NB4 (cell line): ENCODE measurements at regions not wholly inside any gene's neighbourhood (a gene's known extent, or its start where the extent isn't known, plus 50 kb on each side); places are given as distances from the start of the nearest gene placed in this dataset.

ENCODE experiments used
- DNase-seq: peaks from one replicate; pipeline ENCODE4 v3.0.0; 2010; ENCODE audit warnings: low read depth
- H3K4me3 ChIP-seq: one replicate; pipeline ENCODE4 v1.5.1; 2011; ENCODE audit warnings: mild to moderate bottlenecking, low read depth, low read length, moderate library complexity
- MYC ChIP-seq: IDR thresholded peaks from 2 replicates; pipeline ENCODE4 v1.6.1; 2011; ENCODE audit warnings: low read depth, low read length
- POLR2A ChIP-seq: IDR thresholded peaks from 2 replicates; pipeline ENCODE4 v1.6.1; 2011; ENCODE audit warnings: mild to moderate bottlenecking; ENCODE audit not compliant: insufficient read length; ENCODE audit errors: extremely low read depth
- TF ChIP-seq, protein P1 (sequence below): IDR thresholded peaks from one replicate; pipeline ENCODE4 v1.5.1; 2012; ENCODE audit warnings: low read depth, low read length
- TF ChIP-seq, protein P2 (sequence below): IDR thresholded peaks from 2 replicates; pipeline ENCODE4 v1.6.1; 2011; ENCODE audit warnings: low read depth, low read length

- DNase-seq = no peak
- H3K4me3 ChIP-seq = no peak overlapping the region
- TF ChIP-seq, protein P1, sequence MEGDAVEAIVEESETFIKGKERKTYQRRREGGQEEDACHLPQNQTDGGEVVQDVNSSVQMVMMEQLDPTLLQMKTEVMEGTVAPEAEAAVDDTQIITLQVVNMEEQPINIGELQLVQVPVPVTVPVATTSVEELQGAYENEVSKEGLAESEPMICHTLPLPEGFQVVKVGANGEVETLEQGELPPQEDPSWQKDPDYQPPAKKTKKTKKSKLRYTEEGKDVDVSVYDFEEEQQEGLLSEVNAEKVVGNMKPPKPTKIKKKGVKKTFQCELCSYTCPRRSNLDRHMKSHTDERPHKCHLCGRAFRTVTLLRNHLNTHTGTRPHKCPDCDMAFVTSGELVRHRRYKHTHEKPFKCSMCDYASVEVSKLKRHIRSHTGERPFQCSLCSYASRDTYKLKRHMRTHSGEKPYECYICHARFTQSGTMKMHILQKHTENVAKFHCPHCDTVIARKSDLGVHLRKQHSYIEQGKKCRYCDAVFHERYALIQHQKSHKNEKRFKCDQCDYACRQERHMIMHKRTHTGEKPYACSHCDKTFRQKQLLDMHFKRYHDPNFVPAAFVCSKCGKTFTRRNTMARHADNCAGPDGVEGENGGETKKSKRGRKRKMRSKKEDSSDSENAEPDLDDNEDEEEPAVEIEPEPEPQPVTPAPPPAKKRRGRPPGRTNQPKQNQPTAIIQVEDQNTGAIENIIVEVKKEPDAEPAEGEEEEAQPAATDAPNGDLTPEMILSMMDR = no peak
- TF ChIP-seq MYC (no peak), POLR2A (no peak)
- TF ChIP-seq, protein P2, sequence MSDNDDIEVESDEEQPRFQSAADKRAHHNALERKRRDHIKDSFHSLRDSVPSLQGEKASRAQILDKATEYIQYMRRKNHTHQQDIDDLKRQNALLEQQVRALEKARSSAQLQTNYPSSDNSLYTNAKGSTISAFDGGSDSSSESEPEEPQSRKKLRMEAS = no peak
Observed at GRCh38 chr2:176637142-176637485, 367.9 kb downstream of the MTX2 start.

DNA sequence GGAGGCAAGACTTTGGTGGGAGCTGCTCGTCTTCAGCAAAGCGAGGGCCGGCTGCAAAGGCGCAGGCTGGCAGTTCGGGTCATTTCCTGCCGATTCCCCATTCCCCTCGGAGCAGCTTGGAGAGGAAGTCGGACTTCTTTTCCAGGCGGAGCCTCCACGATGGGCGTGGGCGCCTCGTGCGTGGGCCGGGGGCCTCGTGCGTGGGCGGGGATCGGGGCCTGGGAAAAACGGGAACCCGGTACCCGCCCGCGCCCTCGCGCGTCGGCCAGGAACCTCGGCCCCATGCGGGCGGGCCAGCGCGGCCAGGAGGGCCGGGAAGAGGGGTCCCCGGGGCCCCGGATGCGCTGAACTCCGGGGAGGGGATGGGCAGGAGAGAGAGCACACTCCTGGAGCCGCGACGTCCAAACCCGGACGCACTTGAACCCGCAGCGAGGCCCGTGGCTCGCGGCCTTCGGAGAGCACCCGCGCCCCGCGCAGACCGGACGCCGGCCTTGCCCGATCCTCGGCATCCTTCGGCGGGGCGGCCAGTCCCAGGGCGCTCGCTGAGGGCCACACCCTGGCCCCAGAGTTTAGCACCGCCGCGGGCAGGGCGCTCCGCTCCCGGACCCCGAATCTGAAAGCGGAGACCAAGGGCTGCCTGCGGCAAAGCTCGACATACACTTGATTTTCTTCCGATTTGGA, 368.4 kb downstream of the MTX2 start:
- no peak for DNase-seq
- no peak for TF ChIP-seq POLR2A
- TF ChIP-seq, protein P1 = no peak
- TF ChIP-seq, protein P2 = no peak
- TF ChIP-seq MYC = no peak
- H3K4me3 ChIP-seq = no peak overlapping the region

DNA sequence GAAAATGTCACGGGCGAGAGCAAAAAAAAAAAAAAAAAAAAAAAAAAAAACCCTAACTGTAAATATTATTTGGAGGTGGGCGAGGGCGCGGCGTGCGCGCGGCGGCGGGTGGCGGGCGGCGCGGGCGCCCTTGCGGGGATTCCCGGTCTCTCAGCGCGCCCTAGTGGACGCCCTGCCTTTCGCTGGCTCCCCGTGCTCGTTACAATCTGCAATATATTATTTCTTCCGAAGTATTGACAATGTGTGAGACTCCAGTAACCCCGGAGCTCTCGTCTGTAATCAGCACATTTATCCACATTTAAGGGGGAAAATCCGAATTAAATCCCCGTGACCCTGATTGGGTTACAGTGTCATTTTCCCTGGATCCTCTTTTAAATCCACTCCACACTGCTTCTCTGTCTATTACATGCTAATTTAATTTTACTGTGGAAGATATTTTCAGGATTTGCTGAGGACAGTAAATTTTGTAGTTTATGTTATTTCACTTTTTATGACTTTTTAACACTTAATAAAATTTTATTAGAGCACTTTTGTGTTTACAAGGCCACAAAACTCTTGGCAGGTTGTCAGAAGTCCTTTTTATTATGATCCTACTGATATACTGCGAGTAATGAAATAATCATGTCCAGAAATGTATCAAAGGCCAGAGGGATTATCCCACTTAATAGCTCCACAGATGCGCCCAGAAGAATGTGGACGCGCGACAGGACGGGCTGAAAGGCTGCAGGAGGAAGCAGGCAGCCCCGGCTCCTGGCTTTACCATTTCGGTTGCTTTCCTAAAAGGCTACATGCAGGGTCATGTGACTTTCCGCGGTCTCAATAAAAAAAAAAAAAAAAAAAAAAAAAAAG, 369.1 kb downstream of the MTX2 start:
- peak; percentile 53 for DNase-seq
- TF ChIP-seq, protein P2 = no peak
- TF ChIP-seq, protein P1 = peak; percentile 42
- H3K4me3 ChIP-seq = no peak overlapping the region

GRCh38 chr2:176639016-176639343, 369.7 kb downstream of the MTX2 start:
- TF ChIP-seq, protein P1 = no peak
- no peak for TF ChIP-seq MYC
- TF ChIP-seq, protein P2 = no peak
- no peak for TF ChIP-seq POLR2A
- no peak overlapping the region for H3K4me3 ChIP-seq
- no peak for DNase-seq

DNA sequence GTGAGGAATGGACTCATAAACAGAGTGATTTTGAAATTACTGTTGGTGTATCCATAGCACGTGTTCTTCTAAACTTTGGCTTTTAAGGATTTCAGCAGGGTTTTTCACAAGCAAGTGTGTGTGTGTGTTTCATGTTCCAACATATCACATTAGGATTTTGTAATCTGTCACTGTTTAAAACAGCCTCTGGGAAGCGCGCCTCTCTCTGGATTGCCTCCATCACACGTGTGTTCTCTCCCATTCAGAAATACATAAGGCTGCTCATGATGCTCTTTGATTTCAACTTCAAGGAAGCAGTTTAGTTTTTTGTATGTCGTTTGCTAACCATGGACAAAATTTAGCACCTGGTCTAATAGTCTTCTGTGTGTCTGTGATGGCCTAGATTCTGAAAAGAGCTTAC, 370.4 kb downstream of the MTX2 start:
- DNase-seq = no peak
- TF ChIP-seq, protein P2 = no peak
- no peak for TF ChIP-seq POLR2A
- TF ChIP-seq MYC = no peak
- TF ChIP-seq, protein P1 = no peak
- H3K4me3 ChIP-seq = no peak overlapping the region
